Breast epithelium (tissue), 3 donors: ENCODE measurements at regions not wholly inside any gene's neighbourhood (a gene's known extent, or its start where the extent isn't known, plus 50 kb on each side); places are given as distances from the start of the nearest gene placed in this dataset.

Source experiments
- POLR2A ChIP-seq: fragments of 450-650 bp; IDR thresholded peaks from one replicate; pipeline ENCODE4 v1.6.1; 2016; ENCODE audit warnings: antibody characterized with exemption, mild to moderate bottlenecking, moderate library complexity
- POLR2AphosphoS5 ChIP-seq, 3 donors: sonication (generic); formaldehyde crosslinking; IDR thresholded peaks; one replicate each; pipeline ENCODE4 v1.6.1; 2017; ENCODE audit warnings: antibody characterized with exemption in 3 of 3
- TF ChIP-seq, protein P1 (sequence below), 3 donors: fragments of 450-650 bp; IDR thresholded peaks; one replicate each; pipeline ENCODE4 v1.5.1; 2016 to 2017; ENCODE audit warnings: antibody characterized with exemption in 3 of 3, mild to moderate bottlenecking in 3 of 3, moderate library complexity in 3 of 3

DNA sequence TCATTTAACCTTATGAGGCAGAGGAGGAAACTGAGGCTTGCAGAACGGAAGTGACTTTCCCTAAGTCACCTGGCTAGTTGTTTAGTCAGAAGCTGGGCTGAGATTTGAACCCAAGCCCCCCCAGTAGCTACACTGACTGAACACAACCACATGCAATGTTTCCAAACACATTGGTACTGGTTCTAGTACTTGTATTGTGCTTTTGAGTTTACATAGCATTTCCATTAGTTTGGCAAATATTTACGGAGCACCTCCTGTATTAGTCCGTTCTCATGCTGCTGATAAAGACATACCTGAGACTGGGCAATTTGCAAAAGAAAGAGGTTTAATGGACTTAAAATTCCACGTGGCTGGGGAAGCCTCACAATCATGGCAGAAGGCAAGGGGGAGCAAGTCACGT lies 56.3 kb upstream of the ITGA11 start:
- TF ChIP-seq, protein P1, sequence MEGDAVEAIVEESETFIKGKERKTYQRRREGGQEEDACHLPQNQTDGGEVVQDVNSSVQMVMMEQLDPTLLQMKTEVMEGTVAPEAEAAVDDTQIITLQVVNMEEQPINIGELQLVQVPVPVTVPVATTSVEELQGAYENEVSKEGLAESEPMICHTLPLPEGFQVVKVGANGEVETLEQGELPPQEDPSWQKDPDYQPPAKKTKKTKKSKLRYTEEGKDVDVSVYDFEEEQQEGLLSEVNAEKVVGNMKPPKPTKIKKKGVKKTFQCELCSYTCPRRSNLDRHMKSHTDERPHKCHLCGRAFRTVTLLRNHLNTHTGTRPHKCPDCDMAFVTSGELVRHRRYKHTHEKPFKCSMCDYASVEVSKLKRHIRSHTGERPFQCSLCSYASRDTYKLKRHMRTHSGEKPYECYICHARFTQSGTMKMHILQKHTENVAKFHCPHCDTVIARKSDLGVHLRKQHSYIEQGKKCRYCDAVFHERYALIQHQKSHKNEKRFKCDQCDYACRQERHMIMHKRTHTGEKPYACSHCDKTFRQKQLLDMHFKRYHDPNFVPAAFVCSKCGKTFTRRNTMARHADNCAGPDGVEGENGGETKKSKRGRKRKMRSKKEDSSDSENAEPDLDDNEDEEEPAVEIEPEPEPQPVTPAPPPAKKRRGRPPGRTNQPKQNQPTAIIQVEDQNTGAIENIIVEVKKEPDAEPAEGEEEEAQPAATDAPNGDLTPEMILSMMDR (IDR thresholded peaks at IDR 0.05) = no peak
- TF ChIP-seq POLR2A = no peak
- TF ChIP-seq POLR2AphosphoS5 (IDR thresholded peaks at IDR 0.05) = no peak
